ENCODE measurements at regions not wholly inside any gene's neighbourhood (a gene's known extent, or its start where the extent isn't known, plus 50 kb on each side); places are given as distances from the start of the nearest gene placed in this dataset.

- no peak for TF ChIP-seq CTCF (IDR thresholded peaks at IDR 0.05)
- TF ChIP-seq POLR2A (IDR thresholded peaks at IDR 0.05) = no peak
Measured at GRCh38 chr15:92527197-92527596, 128.4 kb downstream of the FAM174B start.

Measured in body of pancreas (tissue), 4 donors.